NCI-H748 treated with DMSO at 0.1 percent for 48 hours (cell line): ENCODE measurements at regions not wholly inside any gene's neighbourhood (a gene's known extent, or its start where the extent isn't known, plus 50 kb on each side); places are given as distances from the start of the nearest gene placed in this dataset.
A peak's percentile ranks its signal among the peaks of the same experiment; 100 is the strongest.
"Not testable (repeated sequence)": the region's sequence is repeated elsewhere in the genome, so short reads cannot be mapped to it uniquely, and the experiment has no call there.

Experiments used
- DNase-seq: peaks from one replicate; lab custom pipeline; 2025; lab: John Stamatoyannopoulos, UW

GRCh38 chrX:80508083-80508482 lies 87.8 kb downstream of the TENT5D start:
- not testable (repeated sequence) for DNase-seq

- DNase-seq = no peak
Observed at GRCh38 chrX:80511969-80512760, 91.9 kb downstream of the TENT5D start.

GRCh38 chrX:80512924-80513323 lies 92.7 kb downstream of the TENT5D start:
- DNase-seq = no peak

- DNase-seq = no peak
Observed at GRCh38 chrX:80513625-80514024, 93.4 kb downstream of the TENT5D start.

GRCh38 chrX:80537096-80537495 lies 116.8 kb downstream of the TENT5D start:
- no peak for DNase-seq

GRCh38 chrX:80550722-80551121 lies 130.5 kb downstream of the TENT5D start:
- DNase-seq = peak; percentile 1

GRCh38 chrX:80556148-80556547 lies 135.9 kb downstream of the TENT5D start:
- DNase-seq = no peak

GRCh38 chrX:80572636-80573035 lies 152.4 kb downstream of the TENT5D start:
- no peak for DNase-seq

GRCh38 chrX:80573275-80573674 lies 153.0 kb downstream of the TENT5D start:
- no peak for DNase-seq

- DNase-seq = not testable (repeated sequence)
Observed at GRCh38 chrX:80574486-80575086, 154.3 kb downstream of the TENT5D start.

GRCh38 chrX:80576267-80576666 lies 156.0 kb downstream of the TENT5D start:
- no peak for DNase-seq

- DNase-seq = no peak
Observed at GRCh38 chrX:80576806-80577533, 156.7 kb downstream of the TENT5D start.

GRCh38 chrX:80578517-80579105 lies 158.4 kb downstream of the TENT5D start:
- peak; percentile 2 for DNase-seq

- DNase-seq = not testable (repeated sequence)
Observed at GRCh38 chrX:80590992-80591391, 170.7 kb downstream of the TENT5D start.

- no peak for DNase-seq
Observed at GRCh38 chrX:80602036-80602860, 182.0 kb downstream of the TENT5D start.
